AML-193 (cell line): ENCODE measurements at regions not wholly inside any gene's neighbourhood (a gene's known extent, or its start where the extent isn't known, plus 50 kb on each side); places are given as distances from the start of the nearest gene placed in this dataset.

Experiments
- DNase-seq, 2 experiments: peaks; one replicate each; lab custom pipeline; 2025; lab: John Stamatoyannopoulos, UW

DNA sequence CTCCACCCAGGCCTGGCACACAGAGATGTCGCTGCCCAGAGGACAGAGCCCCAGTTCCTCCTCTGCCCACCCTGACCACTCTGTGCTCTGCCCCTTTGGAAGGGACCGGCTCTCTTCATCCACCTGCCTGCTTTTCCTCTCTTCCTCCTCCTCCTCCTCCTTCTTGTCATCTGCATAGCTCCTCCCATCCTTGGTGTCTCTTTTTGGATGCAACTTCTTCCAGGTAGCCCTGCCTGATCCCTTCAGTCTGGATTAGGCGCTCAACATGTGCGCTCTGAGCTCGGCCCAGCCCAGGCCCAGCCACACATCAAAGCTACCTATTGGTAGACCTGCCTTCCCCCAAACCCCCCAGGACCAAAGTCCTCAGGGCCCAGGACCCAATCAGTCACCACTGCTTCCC, 52.6 kb upstream of the RXRA start:
- no peak for DNase-seq

- no peak for DNase-seq
Measured at GRCh38 chr9:134275375-134275774, 50.9 kb upstream of the RXRA start.

DNA sequence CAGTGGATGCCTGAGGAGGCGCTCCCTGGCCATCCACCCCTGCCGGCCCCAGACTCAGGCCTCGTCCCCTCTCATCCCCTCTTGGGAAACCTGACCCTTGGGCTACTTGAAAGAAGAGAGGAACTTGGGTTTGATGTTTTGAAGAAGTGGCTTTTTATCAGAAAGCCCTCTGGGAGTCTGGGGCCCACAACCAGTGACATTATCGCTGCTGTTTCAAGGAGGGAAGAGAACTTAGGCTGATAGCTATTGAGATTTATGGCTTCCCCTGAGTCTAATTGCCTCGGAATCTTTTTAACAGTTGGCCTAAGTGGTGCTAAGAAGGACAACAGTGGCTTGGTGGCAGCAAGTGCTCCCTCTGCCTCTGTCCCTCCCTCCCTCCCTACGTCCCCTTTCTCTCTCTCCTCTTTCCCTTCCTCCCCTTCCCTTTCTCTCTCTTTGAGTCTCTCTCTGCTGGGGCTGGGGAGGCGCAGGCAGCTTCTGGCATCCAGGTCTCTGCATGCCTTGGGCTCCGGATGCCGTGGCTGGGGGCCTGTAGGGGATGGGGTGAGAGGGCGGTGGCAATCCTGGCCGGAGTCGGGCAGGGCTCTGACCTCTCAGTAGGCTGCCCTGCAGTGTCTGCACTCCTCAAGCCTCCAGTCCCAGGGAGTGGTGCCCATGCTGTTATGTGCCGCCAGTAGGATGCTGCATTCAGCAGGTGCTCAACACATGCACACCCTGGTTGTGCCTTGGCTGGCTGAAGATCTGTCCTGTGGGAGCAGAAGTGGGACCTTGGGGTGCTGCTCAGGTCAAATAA, 49.6 kb upstream of the RXRA start:
- DNase-seq, result no peak
